ENCODE measurements at regions not wholly inside any gene's neighbourhood (a gene's known extent, or its start where the extent isn't known, plus 50 kb on each side); places are given as distances from the start of the nearest gene placed in this dataset.
A peak's percentile ranks its signal among the peaks of the same experiment; 100 is the strongest.
"Not testable (repeated sequence)": the region's sequence is repeated elsewhere in the genome, so short reads cannot be mapped to it uniquely, and the experiment has no call there.

GRCh38 chr1:19591482-19592091, 52.5 kb upstream of the NBL1 start:
- no peak for DNase-seq

- no peak for DNase-seq
Measured at GRCh38 chr1:19585507-19585906, 58.6 kb upstream of the NBL1 start.

GRCh38 chr1:19582318-19582717, 61.8 kb upstream of the NBL1 start:
- peak; percentile 28 for DNase-seq

GRCh38 chr1:19581381-19581780, 62.7 kb upstream of the NBL1 start:
- DNase-seq = no peak

GRCh38 chr1:19577561-19577960, 66.5 kb upstream of the NBL1 start:
- no peak for DNase-seq

- peak; percentile 77 for DNase-seq
Measured at GRCh38 chr1:19577036-19577435, 67.1 kb upstream of the NBL1 start.

GRCh38 chr1:19569786-19570185, 74.3 kb upstream of the NBL1 start:
- no peak for DNase-seq

GRCh38 chr1:19567041-19567440, 77.1 kb upstream of the NBL1 start:
- DNase-seq = peak; percentile 23

- DNase-seq = peak; percentile 45
Measured at GRCh38 chr1:19564366-19564765, 79.0 kb upstream of the CAPZB start.

GRCh38 chr1:19563324-19564097, 78.2 kb upstream of the CAPZB start:
- DNase-seq = peak; percentile 88

GRCh38 chr1:19562847-19563246, 77.5 kb upstream of the CAPZB start:
- DNase-seq = no peak

- no peak for DNase-seq
Measured at GRCh38 chr1:19560480-19560879, 75.1 kb upstream of the CAPZB start.

- no peak for DNase-seq
Measured at GRCh38 chr1:19559641-19560040, 74.3 kb upstream of the CAPZB start.

GRCh38 chr1:19557609-19558051, 72.3 kb upstream of the CAPZB start:
- no peak for DNase-seq

- no peak for DNase-seq
Measured at GRCh38 chr1:19554090-19554489, 68.8 kb upstream of the CAPZB start.

- DNase-seq = no peak
Measured at GRCh38 chr1:19552291-19553010, 67.1 kb upstream of the CAPZB start.

- DNase-seq = not testable (repeated sequence)
Measured at GRCh38 chr1:19551837-19552236, 66.5 kb upstream of the CAPZB start.

- not testable (repeated sequence) for DNase-seq
Measured at GRCh38 chr1:19550437-19550836, 65.1 kb upstream of the CAPZB start.

- no peak for DNase-seq
Measured at GRCh38 chr1:19547814-19548213, 62.5 kb upstream of the CAPZB start.

GRCh38 chr1:19536519-19536918, 51.2 kb upstream of the CAPZB start:
- no peak for DNase-seq

GRCh38 chr1:19535214-19535613, 49.9 kb upstream of the CAPZB start:
- no peak for DNase-seq

All from right hindlimb (tissue), 1 donor.